ENCODE measurements at regions not wholly inside any gene's neighbourhood (a gene's known extent, or its start where the extent isn't known, plus 50 kb on each side); places are given as distances from the start of the nearest gene placed in this dataset.

DNA sequence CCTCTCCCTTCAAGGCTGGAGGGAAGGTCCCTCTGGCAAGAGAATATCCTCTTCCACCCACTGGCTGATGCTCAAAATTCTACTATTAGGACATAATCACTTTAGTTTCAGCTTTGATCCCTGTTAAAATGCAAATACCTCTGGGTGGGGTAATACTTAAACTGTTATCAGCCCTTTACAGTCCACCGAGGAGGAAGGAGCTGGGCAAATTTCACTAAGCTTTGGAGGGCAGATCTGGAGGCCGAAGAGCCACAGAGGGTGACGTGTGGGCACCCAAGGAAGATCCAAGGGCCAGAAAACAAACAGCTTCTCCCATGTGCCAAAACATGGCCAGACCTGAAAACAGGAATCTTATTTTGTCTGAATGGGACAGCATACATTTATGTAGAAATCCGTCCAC lies 74.6 kb upstream of the BCL11A start:
- CTCF ChIA-PET (ENCODE audit: unreplicated experiment): no interaction called here
- no TSS peak for BruUV-seq (replicated peaks)
- Histone ChIP-seq H3K27ac (ENCODE audit: low read depth, low read length, poor library complexity, severe bottlenecking) (no peak overlapping the region), H3K4me1 (ENCODE audit: insufficient read depth, low read length, poor library complexity, severe bottlenecking) (no peaks in the 10 kb centered on the region), H2AFZ (ENCODE audit: low read length) (no peak overlapping the region), H3K9me2 (ENCODE audit: insufficient read depth, low read length) (no peaks in the 10 kb centered on the region), H3K9me3 (ENCODE audit: low read length) (no peaks in the 10 kb centered on the region), H4K20me1 (ENCODE audit: insufficient read depth, low read length) (no peaks in the 10 kb centered on the region), H3K4me2 (ENCODE audit: low read length) (no peak overlapping the region), H3K4me3 (ENCODE audit: low read depth, low read length, poor library complexity, severe bottlenecking) (no peak overlapping the region), H3K36me3 (ENCODE audit: insufficient read depth, low read length) (no peaks in the 10 kb centered on the region), H3K79me2 (ENCODE audit: insufficient read depth, low read depth, low read length) (no peaks in the 10 kb centered on the region)
- POLR2A ChIA-PET: interaction anchor here (0.7 to 1.3 kb wide), 5 partner anchors 8 to 903 kb away, joined by 3 to 4 read pairs (median 3); no protein-coding TSS in a partner anchor
- intact Hi-C loops (cut with micrococcal nuclease; ENCODE audit: unreplicated experiment): no loop called here
- TF ChIP-seq, protein P1, sequence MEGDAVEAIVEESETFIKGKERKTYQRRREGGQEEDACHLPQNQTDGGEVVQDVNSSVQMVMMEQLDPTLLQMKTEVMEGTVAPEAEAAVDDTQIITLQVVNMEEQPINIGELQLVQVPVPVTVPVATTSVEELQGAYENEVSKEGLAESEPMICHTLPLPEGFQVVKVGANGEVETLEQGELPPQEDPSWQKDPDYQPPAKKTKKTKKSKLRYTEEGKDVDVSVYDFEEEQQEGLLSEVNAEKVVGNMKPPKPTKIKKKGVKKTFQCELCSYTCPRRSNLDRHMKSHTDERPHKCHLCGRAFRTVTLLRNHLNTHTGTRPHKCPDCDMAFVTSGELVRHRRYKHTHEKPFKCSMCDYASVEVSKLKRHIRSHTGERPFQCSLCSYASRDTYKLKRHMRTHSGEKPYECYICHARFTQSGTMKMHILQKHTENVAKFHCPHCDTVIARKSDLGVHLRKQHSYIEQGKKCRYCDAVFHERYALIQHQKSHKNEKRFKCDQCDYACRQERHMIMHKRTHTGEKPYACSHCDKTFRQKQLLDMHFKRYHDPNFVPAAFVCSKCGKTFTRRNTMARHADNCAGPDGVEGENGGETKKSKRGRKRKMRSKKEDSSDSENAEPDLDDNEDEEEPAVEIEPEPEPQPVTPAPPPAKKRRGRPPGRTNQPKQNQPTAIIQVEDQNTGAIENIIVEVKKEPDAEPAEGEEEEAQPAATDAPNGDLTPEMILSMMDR (conservative IDR thresholded peaks at IDR 0.05; ENCODE audit: low read length): no peak
- no peak for TF ChIP-seq EZH2phosphoT487 (IDR thresholded peaks at IDR 0.05; ENCODE audit: borderline replicate concordance, low read depth, low read length)
- DNase-seq (ENCODE audit: low spot score): no peak

DNA sequence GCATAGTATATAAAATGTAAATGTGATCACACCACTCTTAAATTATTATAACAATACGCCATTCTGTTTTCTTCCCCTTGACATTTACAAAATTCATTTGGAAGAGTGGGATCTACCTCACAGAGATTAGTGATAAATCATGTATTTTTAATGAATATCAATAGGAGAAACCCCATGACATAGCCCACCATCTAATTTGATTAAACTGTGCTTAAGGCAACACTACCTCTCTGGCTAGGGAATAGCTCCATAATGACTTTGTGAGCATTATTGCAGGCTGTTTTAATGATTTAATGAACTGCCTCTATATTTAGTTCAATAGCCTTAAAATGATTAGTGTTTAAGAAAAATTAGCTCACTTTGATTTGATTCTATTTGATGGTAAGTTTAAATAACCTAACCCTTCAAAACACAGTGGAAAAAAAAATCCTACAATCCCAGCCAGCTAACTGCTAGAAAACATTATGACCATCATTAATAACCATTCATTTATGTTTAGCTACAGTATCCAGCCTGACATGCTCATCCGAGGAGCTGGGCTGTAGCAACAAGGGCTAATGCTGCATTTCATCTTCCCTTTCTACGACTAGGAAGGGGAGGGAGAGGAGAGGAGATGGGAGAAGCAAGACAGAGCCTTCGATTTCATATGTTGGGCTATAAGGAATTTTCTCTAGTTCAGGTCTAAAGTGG lies 75.3 kb upstream of the BCL11A start:
- Histone ChIP-seq H3K9me2 (ENCODE audit: insufficient read depth, low read length) (no peaks in the 10 kb centered on the region), H3K9me3 (ENCODE audit: low read length) (no peaks in the 10 kb centered on the region), H3K4me2 (ENCODE audit: low read length) (no peak overlapping the region), H3K36me3 (ENCODE audit: insufficient read depth, low read length) (no peaks in the 10 kb centered on the region), H3K79me2 (ENCODE audit: insufficient read depth, low read depth, low read length) (no peaks in the 10 kb centered on the region), H3K4me1 (ENCODE audit: insufficient read depth, low read length, poor library complexity, severe bottlenecking) (no peaks in the 10 kb centered on the region), H3K27ac (ENCODE audit: low read depth, low read length, poor library complexity, severe bottlenecking) (no peak overlapping the region), H3K4me3 (ENCODE audit: low read depth, low read length, poor library complexity, severe bottlenecking) (no peak overlapping the region), H4K20me1 (ENCODE audit: insufficient read depth, low read length) (no peaks in the 10 kb centered on the region), H2AFZ (ENCODE audit: low read length) (no peak overlapping the region)
- TF ChIP-seq, protein P1 (conservative IDR thresholded peaks at IDR 0.05; ENCODE audit: low read length): no peak
- TF ChIP-seq EZH2phosphoT487 (IDR thresholded peaks at IDR 0.05; ENCODE audit: borderline replicate concordance, low read depth, low read length): no peak
- CTCF ChIA-PET (ENCODE audit: unreplicated experiment): no interaction called here
- POLR2A ChIA-PET: interaction anchor here (0.8 to 1.3 kb wide), 4 partner anchors 8 to 904 kb away, joined by 3 to 4 read pairs (median 3); no protein-coding TSS in a partner anchor
- no peak for DNase-seq (ENCODE audit: low spot score)
- intact Hi-C loops (cut with micrococcal nuclease; ENCODE audit: unreplicated experiment): no loop called here
- no TSS peak for BruUV-seq (replicated peaks)

DNA sequence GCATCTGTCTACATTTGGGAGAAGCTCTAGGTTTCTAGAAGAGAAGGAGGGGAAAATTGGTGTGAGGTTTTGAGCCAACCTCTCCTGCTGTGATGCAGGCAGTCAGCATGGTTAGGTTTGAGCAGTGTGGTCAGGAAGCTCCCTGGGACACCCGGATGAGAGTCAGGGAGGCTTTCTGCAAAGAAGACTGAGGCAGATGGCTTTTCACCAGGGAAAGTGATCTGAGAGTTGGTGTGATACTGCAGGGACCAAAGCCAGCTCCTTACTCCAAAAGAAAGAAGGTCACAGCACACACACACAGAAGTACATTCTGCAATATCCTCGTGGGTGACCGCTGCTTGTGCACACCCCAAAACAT lies 75.8 kb upstream of the BCL11A start:
- H3K4me3 ChIP-seq (ENCODE audit: low read depth, low read length, poor library complexity, severe bottlenecking): no peak overlapping the region
- no peak for DNase-seq (ENCODE audit: low spot score)
- H3K9me2 ChIP-seq (ENCODE audit: insufficient read depth, low read length): no peaks in the 10 kb centered on the region
- no peaks in the 10 kb centered on the region for H4K20me1 ChIP-seq (ENCODE audit: insufficient read depth, low read length)
- no peaks in the 10 kb centered on the region for H3K36me3 ChIP-seq (ENCODE audit: insufficient read depth, low read length)
- no peak overlapping the region for H3K4me2 ChIP-seq (ENCODE audit: low read length)
- H2AFZ ChIP-seq (ENCODE audit: low read length): no peak overlapping the region
- H3K4me1 ChIP-seq (ENCODE audit: insufficient read depth, low read length, poor library complexity, severe bottlenecking): no peaks in the 10 kb centered on the region
- TF ChIP-seq, protein P1 (conservative IDR thresholded peaks at IDR 0.05; ENCODE audit: low read length): no peak
- TF ChIP-seq EZH2phosphoT487 (IDR thresholded peaks at IDR 0.05; ENCODE audit: borderline replicate concordance, low read depth, low read length): no peak
- POLR2A ChIA-PET: interaction anchor here (0.8 kb wide), 1 partner anchor 587 kb away, joined by 3 read pairs; no protein-coding TSS in a partner anchor
- no peak overlapping the region for H3K27ac ChIP-seq (ENCODE audit: low read depth, low read length, poor library complexity, severe bottlenecking)
- H3K9me3 ChIP-seq (ENCODE audit: low read length): no peaks in the 10 kb centered on the region
- CTCF ChIA-PET (ENCODE audit: unreplicated experiment): no interaction called here
- BruUV-seq (replicated peaks): no TSS peak
- no peaks in the 10 kb centered on the region for H3K79me2 ChIP-seq (ENCODE audit: insufficient read depth, low read depth, low read length)
- intact Hi-C loops (cut with micrococcal nuclease; ENCODE audit: unreplicated experiment): no loop called here
